Body of pancreas (tissue), 4 donors: ENCODE measurements at regions not wholly inside any gene's neighbourhood (a gene's known extent, or its start where the extent isn't known, plus 50 kb on each side); places are given as distances from the start of the nearest gene placed in this dataset.

Experiments used
- CTCF ChIP-seq, 7 experiments: fragments of 450-650 bp in 4 of 7; fragments of 200-600 bp in 3 of 7; sonication (generic) in 3 of 7; IDR thresholded peaks; one replicate each; pipeline ENCODE4 v1.5.1; 2016 to 2019; ENCODE audit warnings: antibody characterized with exemption in 7 of 7
- POLR2A ChIP-seq, 3 donors: fragments of 450-650 bp; IDR thresholded peaks; one replicate each; pipeline ENCODE4 v1.6.1; 2016; ENCODE audit warnings: antibody characterized with exemption in 3 of 3, mild to moderate bottlenecking in 2 of 3

- TF ChIP-seq CTCF (IDR thresholded peaks at IDR 0.05) (no peak), POLR2A (IDR thresholded peaks at IDR 0.05) (no peak)
Observed at GRCh38 chr1:94646786-94647555, 105.4 kb upstream of the F3 start.
